ENCODE measurements at regions not wholly inside any gene's neighbourhood (a gene's known extent, or its start where the extent isn't known, plus 50 kb on each side); places are given as distances from the start of the nearest gene placed in this dataset.

DNA sequence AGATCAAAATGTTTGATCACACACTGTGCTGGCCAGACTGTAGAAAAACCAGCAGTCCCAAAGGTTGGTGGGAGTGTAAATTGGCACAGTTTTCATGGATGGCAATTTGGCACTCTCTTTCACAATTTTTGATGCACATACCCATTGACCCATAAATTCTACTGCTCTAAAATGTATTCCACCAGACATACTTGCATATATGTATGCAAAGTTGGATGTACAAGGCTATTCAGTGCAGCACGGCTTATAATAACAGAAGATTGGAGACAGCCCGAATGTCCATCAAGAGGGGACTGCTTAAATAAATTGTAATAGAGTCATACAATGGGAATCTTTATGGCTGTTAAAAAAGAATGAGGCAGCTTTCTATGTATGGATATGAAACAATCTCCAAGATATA is 101.7 kb upstream of the TOP1 start:
- no peak overlapping the region for H2AFZ ChIP-seq (ENCODE audit: insufficient read depth, low read depth, low read length, poor library complexity, severe bottlenecking)
- H3K9ac ChIP-seq (ENCODE audit: low read length) = no peak overlapping the region
- H4K20me1 ChIP-seq (ENCODE audit: control insufficient read depth, insufficient read depth, low read length, poor library complexity, severe bottlenecking) = no peaks in the 10 kb centered on the region
- no peak overlapping the region for H3K27ac ChIP-seq (ENCODE audit: low read length in 2 of 2)
- no peaks in the 10 kb centered on the region for H3K9me3 Mint-ChIP-seq (ENCODE audit: insufficient read depth)
- H3K36me3 ChIP-seq (replicated peaks in 1 of 2; ENCODE audit: control extremely low read depth in 1 of 2, control insufficient read depth in 1 of 2, extremely low read depth in 1 of 2, insufficient read depth in 2 of 2, low read length in 1 of 2) = no peaks in the 10 kb centered on the region
- no peaks in the 10 kb centered on the region for H3K9me3 ChIP-seq (ENCODE audit: control extremely low read depth in 1 of 3, control insufficient read depth in 2 of 3, insufficient read depth in 1 of 3, low read length in 2 of 3)
- DNase-seq (no peak), ATAC-seq (ENCODE audit: low read depth) (no peak)
- peaks cover 5 to 7% of the 10 kb centered on the region in 2 donors for H3K4me1 ChIP-seq (ENCODE audit: control insufficient read depth in 2 of 2, insufficient read depth in 2 of 2, low read length in 2 of 2)
- no peak overlapping the region for H3K4me3 ChIP-seq (ENCODE audit: control extremely low read depth in 1 of 5, extremely low read depth in 1 of 5, insufficient read depth in 1 of 5, low read depth in 2 of 5, low read length in 4 of 5)
- TF ChIP-seq, protein P1, sequence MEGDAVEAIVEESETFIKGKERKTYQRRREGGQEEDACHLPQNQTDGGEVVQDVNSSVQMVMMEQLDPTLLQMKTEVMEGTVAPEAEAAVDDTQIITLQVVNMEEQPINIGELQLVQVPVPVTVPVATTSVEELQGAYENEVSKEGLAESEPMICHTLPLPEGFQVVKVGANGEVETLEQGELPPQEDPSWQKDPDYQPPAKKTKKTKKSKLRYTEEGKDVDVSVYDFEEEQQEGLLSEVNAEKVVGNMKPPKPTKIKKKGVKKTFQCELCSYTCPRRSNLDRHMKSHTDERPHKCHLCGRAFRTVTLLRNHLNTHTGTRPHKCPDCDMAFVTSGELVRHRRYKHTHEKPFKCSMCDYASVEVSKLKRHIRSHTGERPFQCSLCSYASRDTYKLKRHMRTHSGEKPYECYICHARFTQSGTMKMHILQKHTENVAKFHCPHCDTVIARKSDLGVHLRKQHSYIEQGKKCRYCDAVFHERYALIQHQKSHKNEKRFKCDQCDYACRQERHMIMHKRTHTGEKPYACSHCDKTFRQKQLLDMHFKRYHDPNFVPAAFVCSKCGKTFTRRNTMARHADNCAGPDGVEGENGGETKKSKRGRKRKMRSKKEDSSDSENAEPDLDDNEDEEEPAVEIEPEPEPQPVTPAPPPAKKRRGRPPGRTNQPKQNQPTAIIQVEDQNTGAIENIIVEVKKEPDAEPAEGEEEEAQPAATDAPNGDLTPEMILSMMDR (IDR thresholded peaks at IDR 0.05) = no peak
- no peak for TF ChIP-seq EZH2 (IDR thresholded peaks at IDR 0.05; ENCODE audit: borderline replicate concordance, insufficient read depth, low read depth, low read length, poor library complexity, severe bottlenecking)
- H3K4me2 ChIP-seq (replicated peaks; ENCODE audit: low read depth, low read length, poor library complexity, severe bottlenecking) = no peak overlapping the region
- no peak overlapping the region for H3K27ac Mint-ChIP-seq
- CTCF ChIA-PET = no interaction called here
- POLR2A ChIA-PET = no interaction called here
- no peaks in the 10 kb centered on the region for H3K79me2 ChIP-seq (ENCODE audit: control insufficient read depth, insufficient read depth, low read length)
- H3K27me3 ChIP-seq (replicated peaks in 1 of 4; ENCODE audit: control extremely low read depth in 1 of 4, control insufficient read depth in 3 of 4, insufficient read depth in 4 of 4, low read length in 3 of 4) = no peaks in the 10 kb centered on the region
- WGBS (ENCODE audit: insufficient coverage) = no CpG with 5 or more reads among the region's 2 CpGs
- H3K4me3 Mint-ChIP-seq = no peak overlapping the region
- H3K4me1 Mint-ChIP-seq = peaks cover 18% of the 10 kb centered on the region
- peaks cover under 1% of the 10 kb centered on the region for H3K27me3 Mint-ChIP-seq
- intact Hi-C loops (cut with micrococcal nuclease) = no loop called here

DNA sequence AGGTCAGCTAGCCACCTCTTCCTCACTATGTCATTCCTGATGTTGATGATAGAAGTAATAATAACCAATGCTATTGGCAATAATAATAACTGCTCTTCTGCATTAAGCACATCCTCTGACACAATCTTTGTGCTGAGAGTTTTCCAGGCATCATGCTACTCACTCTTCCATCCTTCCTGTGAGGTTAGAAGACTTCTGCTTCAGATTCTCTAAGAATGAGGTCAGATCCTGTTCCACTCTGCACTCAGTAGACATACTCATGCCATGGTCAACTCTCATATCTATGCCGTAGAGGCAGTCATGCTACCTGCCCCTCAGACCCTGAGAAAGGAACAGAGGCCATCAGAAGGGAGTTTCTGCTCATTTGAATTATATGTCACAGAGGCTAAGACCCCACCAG is 98.1 kb upstream of the TOP1 start:
- peaks cover 18% of the 10 kb centered on the region for H3K4me1 Mint-ChIP-seq
- no peak overlapping the region for H3K9ac ChIP-seq (ENCODE audit: low read length)
- no peaks in the 10 kb centered on the region for H4K20me1 ChIP-seq (ENCODE audit: control insufficient read depth, insufficient read depth, low read length, poor library complexity, severe bottlenecking)
- intact Hi-C loops (cut with micrococcal nuclease) = no loop called here
- no peak overlapping the region for H3K4me3 Mint-ChIP-seq
- peaks cover 5 to 7% of the 10 kb centered on the region in 2 donors for H3K4me1 ChIP-seq (ENCODE audit: control insufficient read depth in 2 of 2, insufficient read depth in 2 of 2, low read length in 2 of 2)
- ChIA-PET POLR2A (no interaction called here), CTCF (no interaction called here)
- no peak overlapping the region for H3K4me2 ChIP-seq (replicated peaks; ENCODE audit: low read depth, low read length, poor library complexity, severe bottlenecking)
- H3K27ac ChIP-seq (ENCODE audit: low read length in 2 of 2) = no peak overlapping the region
- H2AFZ ChIP-seq (ENCODE audit: insufficient read depth, low read depth, low read length, poor library complexity, severe bottlenecking) = no peak overlapping the region
- no peaks in the 10 kb centered on the region for H3K9me3 ChIP-seq (ENCODE audit: control extremely low read depth in 1 of 3, control insufficient read depth in 2 of 3, insufficient read depth in 1 of 3, low read length in 2 of 3)
- TF ChIP-seq, protein P1 (IDR thresholded peaks at IDR 0.05) = no peak
- no peak for TF ChIP-seq EZH2 (IDR thresholded peaks at IDR 0.05; ENCODE audit: borderline replicate concordance, insufficient read depth, low read depth, low read length, poor library complexity, severe bottlenecking)
- DNase-seq (no peak), ATAC-seq (ENCODE audit: low read depth) (no peak)
- no peaks in the 10 kb centered on the region for H3K36me3 ChIP-seq (replicated peaks in 1 of 2; ENCODE audit: control extremely low read depth in 1 of 2, control insufficient read depth in 1 of 2, extremely low read depth in 1 of 2, insufficient read depth in 2 of 2, low read length in 1 of 2)
- no peaks in the 10 kb centered on the region for H3K9me3 Mint-ChIP-seq (ENCODE audit: insufficient read depth)
- H3K79me2 ChIP-seq (ENCODE audit: control insufficient read depth, insufficient read depth, low read length) = no peaks in the 10 kb centered on the region
- no peak overlapping the region for H3K27ac Mint-ChIP-seq
- WGBS (ENCODE audit: insufficient coverage) = no CpG with 5 or more reads among the region's 1 CpG
- no peak overlapping the region for H3K4me3 ChIP-seq (ENCODE audit: control extremely low read depth in 1 of 5, extremely low read depth in 1 of 5, insufficient read depth in 1 of 5, low read depth in 2 of 5, low read length in 4 of 5)
- H3K27me3 ChIP-seq (replicated peaks in 1 of 4; ENCODE audit: control extremely low read depth in 1 of 4, control insufficient read depth in 3 of 4, insufficient read depth in 4 of 4, low read length in 3 of 4) = no peaks in the 10 kb centered on the region
- peaks cover 3% of the 10 kb centered on the region for H3K27me3 Mint-ChIP-seq

All from B cell (primary cell).